ENCODE measurements at regions not wholly inside any gene's neighbourhood (a gene's known extent, or its start where the extent isn't known, plus 50 kb on each side); places are given as distances from the start of the nearest gene placed in this dataset.

- 92 to 97% methylated on average over 1 of the region's 1 CpG for WGBS, 2 donors
- Histone ChIP-seq H3K36me3 (no peaks in the 10 kb centered on the region), H3K27me3 (no peaks in the 10 kb centered on the region), H3K4me3 (no peak overlapping the region), H3K27ac (no peak overlapping the region), H3K4me1 (no peaks in the 10 kb centered on the region), H3K9me3 (peaks cover 0 to 9% (median 0%) of the 10 kb centered on the region in 4 donors)
- TF ChIP-seq CTCF (IDR thresholded peaks at IDR 0.05): no peak
- TF ChIP-seq EP300 (IDR thresholded peaks at IDR 0.05): no peak
- TF ChIP-seq POLR2A (IDR thresholded peaks at IDR 0.05): no peak
- no peak for DNase-seq (ENCODE audit: low spot score in 2 of 2)
Observed at GRCh38 chr9:109616571-109617120, 118.5 kb upstream of the PTPN3 start.

- TF ChIP-seq POLR2A (IDR thresholded peaks at IDR 0.05): no peak
- no peak for TF ChIP-seq EP300 (IDR thresholded peaks at IDR 0.05)
- no peak for TF ChIP-seq CTCF (IDR thresholded peaks at IDR 0.05)
- WGBS, 2 donors: 42 to 50% methylated on average over 3 of the region's 3 CpGs
- peaks cover 0 to 9% (median 0%) of the 10 kb centered on the region in 4 donors for H3K9me3 ChIP-seq
- no peaks in the 10 kb centered on the region for H3K27me3 ChIP-seq
- H3K36me3 ChIP-seq: no peaks in the 10 kb centered on the region
- no peak overlapping the region for H3K4me3 ChIP-seq
- no peak for DNase-seq (ENCODE audit: low spot score in 2 of 2)
- H3K27ac ChIP-seq: no peak overlapping the region
- H3K4me1 ChIP-seq: no peaks in the 10 kb centered on the region
Observed at GRCh38 chr9:109619310-109619709, 121.2 kb upstream of the PTPN3 start.

- 79 to 82% methylated on average over 3 of the region's 3 CpGs for WGBS, 2 donors
- no peaks in the 10 kb centered on the region for H3K36me3 ChIP-seq
- H3K27me3 ChIP-seq: no peaks in the 10 kb centered on the region
- no peak overlapping the region for H3K4me3 ChIP-seq
- H3K27ac ChIP-seq: no peak overlapping the region
- H3K4me1 ChIP-seq: peaks cover 0 to 3% (median 0%) of the 10 kb centered on the region in 4 donors
- H3K9me3 ChIP-seq: no peaks in the 10 kb centered on the region
- TF ChIP-seq CTCF (IDR thresholded peaks at IDR 0.05): no peak
- no peak for TF ChIP-seq POLR2A (IDR thresholded peaks at IDR 0.05)
- TF ChIP-seq EP300 (IDR thresholded peaks at IDR 0.05): no peak
- DNase-seq (ENCODE audit: low spot score in 2 of 2): no peak
Observed at GRCh38 chr9:109624143-109624542, 126.0 kb upstream of the PTPN3 start.

GRCh38 chr9:109624896-109625295, 126.8 kb upstream of the PTPN3 start:
- 35 to 53% methylated on average over 1 of the region's 1 CpG for WGBS, 2 donors
- Histone ChIP-seq H3K27me3 (no peaks in the 10 kb centered on the region), H3K9me3 (no peaks in the 10 kb centered on the region), H3K36me3 (no peaks in the 10 kb centered on the region), H3K27ac (no peak overlapping the region), H3K4me1 (peaks cover 0 to 3% (median 0%) of the 10 kb centered on the region in 4 donors), H3K4me3 (no peak overlapping the region)
- DNase-seq (ENCODE audit: low spot score in 2 of 2): no peak
- no peak for TF ChIP-seq EP300 (IDR thresholded peaks at IDR 0.05)
- TF ChIP-seq CTCF (IDR thresholded peaks at IDR 0.05): no peak
- no peak for TF ChIP-seq POLR2A (IDR thresholded peaks at IDR 0.05)

- Histone ChIP-seq H3K27me3 (no peaks in the 10 kb centered on the region), H3K4me1 (peaks cover 0 to 3% (median 0%) of the 10 kb centered on the region in 4 donors), H3K9me3 (no peaks in the 10 kb centered on the region), H3K27ac (no peak overlapping the region), H3K36me3 (no peaks in the 10 kb centered on the region), H3K4me3 (no peak overlapping the region)
- no peak for DNase-seq (ENCODE audit: low spot score in 2 of 2)
- TF ChIP-seq POLR2A (IDR thresholded peaks at IDR 0.05) (no peak), EP300 (IDR thresholded peaks at IDR 0.05) (no peak), CTCF (IDR thresholded peaks at IDR 0.05) (no peak)
- WGBS, 2 donors: 45 to 47% methylated on average over 4 of the region's 4 CpGs
Observed at GRCh38 chr9:109627042-109627441, 128.9 kb upstream of the PTPN3 start.
